ENCODE measurements at regions not wholly inside any gene's neighbourhood (a gene's known extent, or its start where the extent isn't known, plus 50 kb on each side); places are given as distances from the start of the nearest gene placed in this dataset.

DNA sequence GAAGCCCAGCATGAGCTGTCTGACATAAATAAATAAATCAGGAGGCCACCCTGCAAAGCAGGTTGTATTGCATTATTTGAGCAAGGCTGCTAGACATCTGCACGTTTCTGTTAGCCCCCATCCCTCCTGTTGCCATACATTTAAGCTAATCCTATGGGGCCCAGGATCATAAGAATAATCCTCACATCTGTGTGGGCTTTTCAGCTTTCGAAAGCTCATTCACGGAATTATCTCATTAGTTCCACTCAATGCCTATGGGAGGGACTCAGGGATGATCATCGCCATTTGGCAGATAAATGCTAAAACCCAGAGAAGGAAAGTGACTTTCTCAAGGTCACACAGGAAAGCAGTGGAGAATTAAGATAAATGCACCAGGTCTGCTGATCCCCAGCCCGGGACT, 123.4 kb downstream of the TLE3 start:
- 0 to 50% (median 31%) methylated on average over 1 to 5 of the region's 5 CpGs; no CpG with 5 or more reads in 1 of the 10 experiments for WGBS, 10 experiments
- Histone ChIP-seq H3K27ac (no peak overlapping the region), H3K4me1 (replicated peaks in 1 of 2) (peaks cover 28 to 43% of the 10 kb centered on the region in 2 donors), H3K4me3 (no peak overlapping the region)
- in situ Hi-C loops (cut with MboI; ENCODE audit: low pct_unique_long_range_greater_than_20kb in 2 of 9, low sequenced_read_pairs in 9 of 9, unreplicated experiment in 9 of 9) = no loop called here
- peak in 1 of 8 experiments; percentile 44 for ATAC-seq (replicated peaks in 6 of 8)

- 0 to 40% (median 20%) methylated on average over 1 to 6 of the region's 7 CpGs for WGBS, 10 experiments
- peak in 5 of 8 experiments; percentile 34 to 67 (median 57) for ATAC-seq (replicated peaks in 6 of 8)
- Histone ChIP-seq H3K4me3 (no peak overlapping the region), H3K27ac (no peak overlapping the region), H3K4me1 (replicated peaks in 1 of 2) (peaks cover 33 to 50% of the 10 kb centered on the region in 2 donors)
- in situ Hi-C loops (cut with MboI; ENCODE audit: low pct_unique_long_range_greater_than_20kb in 2 of 9, low sequenced_read_pairs in 9 of 9, unreplicated experiment in 9 of 9) = no loop called here
Observed at GRCh38 chr15:69976366-69976994, 121.2 kb downstream of the TLE3 start.

DNA sequence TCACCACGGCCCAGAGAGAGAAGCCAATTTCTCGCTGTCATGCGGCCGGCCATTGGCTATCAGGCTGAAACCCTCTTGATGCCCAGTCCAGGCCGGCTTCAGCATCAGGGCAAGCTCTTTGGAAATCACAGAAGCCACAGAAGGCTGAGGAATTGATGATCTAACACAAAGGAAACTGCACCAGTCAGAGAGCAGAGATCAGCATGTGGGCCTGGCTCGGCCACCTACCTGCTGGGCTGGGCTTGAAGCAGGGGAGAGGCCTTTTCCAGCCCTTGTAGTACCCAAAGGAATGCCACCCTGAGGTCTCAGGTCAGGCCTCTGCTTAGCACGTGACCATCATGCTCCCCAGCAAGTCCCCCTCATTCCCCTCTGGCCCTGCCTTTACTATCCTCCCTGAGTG, 119.1 kb downstream of the TLE3 start:
- H3K27ac ChIP-seq = no peak overlapping the region
- ATAC-seq (replicated peaks in 6 of 8) = peak in 3 of 8 experiments; percentile 17 to 30 (median 29)
- H3K4me1 ChIP-seq (replicated peaks in 1 of 2) = peaks cover 15 to 29% of the 10 kb centered on the region in 2 donors
- no peak overlapping the region for H3K4me3 ChIP-seq
- WGBS, 10 experiments = 50 to 100% (median 75%) methylated on average over 1 to 6 of the region's 7 CpGs; no CpG with 5 or more reads in 2 of the 10 experiments
- in situ Hi-C loops (cut with MboI; ENCODE audit: low pct_unique_long_range_greater_than_20kb in 2 of 9, low sequenced_read_pairs in 9 of 9, unreplicated experiment in 9 of 9) = no loop called here

- Histone ChIP-seq H3K27ac (no peak overlapping the region), H3K4me3 (no peak overlapping the region), H3K4me1 (replicated peaks in 1 of 2) (peaks cover 9 to 22% of the 10 kb centered on the region in 2 donors)
- 0 to 25% (median 15%) methylated on average over 3 to 5 of the region's 5 CpGs; no CpG with 5 or more reads in 4 of the 10 experiments for WGBS, 10 experiments
- in situ Hi-C loops (cut with MboI; ENCODE audit: low pct_unique_long_range_greater_than_20kb in 2 of 9, low sequenced_read_pairs in 9 of 9, unreplicated experiment in 9 of 9) = no loop called here
- ATAC-seq (replicated peaks in 6 of 8) = peak in 7 of 8 experiments; percentile 40 to 71 (median 59)
Observed at GRCh38 chr15:69979262-69979661, 118.5 kb downstream of the TLE3 start.

- no peak for ATAC-seq (replicated peaks in 6 of 8)
- in situ Hi-C loops (cut with MboI; ENCODE audit: low pct_unique_long_range_greater_than_20kb in 2 of 9, low sequenced_read_pairs in 9 of 9, unreplicated experiment in 9 of 9) = no loop called here
- Histone ChIP-seq H3K4me3 (no peak overlapping the region), H3K27ac (no peak overlapping the region), H3K4me1 (replicated peaks in 1 of 2) (peaks cover 8 to 20% of the 10 kb centered on the region in 2 donors)
- WGBS, 10 experiments = 40 to 100% (median 81%) methylated on average over 1 to 8 of the region's 8 CpGs; no CpG with 5 or more reads in 2 of the 10 experiments
Observed at GRCh38 chr15:69979783-69980182, 117.9 kb downstream of the TLE3 start.

- in situ Hi-C loops (cut with MboI; ENCODE audit: low pct_unique_long_range_greater_than_20kb in 2 of 9, low sequenced_read_pairs in 9 of 9, unreplicated experiment in 9 of 9) = no loop called here
Observed at GRCh38 chr15:69980341-69981059, 117.2 kb downstream of the TLE3 start.

DNA sequence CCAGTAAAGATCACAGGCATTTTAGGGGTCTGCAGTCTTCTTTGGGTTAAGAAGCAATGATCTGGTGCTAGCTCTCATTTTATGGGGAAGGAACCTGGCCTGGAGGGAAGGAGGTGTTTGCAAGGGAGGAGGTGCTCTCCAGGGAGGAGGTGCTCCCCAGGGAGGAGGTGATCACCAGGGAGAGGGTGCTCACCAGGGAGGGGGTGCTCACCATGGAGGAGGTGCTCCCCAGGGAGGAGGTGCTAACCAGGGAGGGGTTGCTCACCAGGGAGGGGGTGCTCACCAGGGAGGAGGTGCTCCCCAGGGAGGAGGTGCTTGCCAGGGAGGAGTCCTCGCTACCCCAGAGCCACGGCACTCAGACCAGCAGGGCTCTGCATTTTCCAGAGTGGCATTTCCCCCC, 115.7 kb downstream of the TLE3 start:
- H3K4me3 ChIP-seq = no peak overlapping the region
- no peak for ATAC-seq (replicated peaks in 6 of 8)
- WGBS, 10 experiments = 80 to 88% methylated on average over 1 to 2 of the region's 2 CpGs; no CpG with 5 or more reads in 8 of the 10 experiments
- H3K27ac ChIP-seq = no peak overlapping the region
- peaks cover 19 to 31% of the 10 kb centered on the region in 2 donors for H3K4me1 ChIP-seq (replicated peaks in 1 of 2)
- in situ Hi-C loops (cut with MboI; ENCODE audit: low pct_unique_long_range_greater_than_20kb in 2 of 9, low sequenced_read_pairs in 9 of 9, unreplicated experiment in 9 of 9) = no loop called here

More at GRCh38 chr15:69980341-69981059, 117.2 kb downstream of the TLE3 start:
- Histone ChIP-seq H3K27ac (no peak overlapping the region), H3K4me3 (no peak overlapping the region), H3K4me1 (replicated peaks in 1 of 2) (peaks cover 8 to 20% of the 10 kb centered on the region in 2 donors)
- 63 to 90% (median 73%) methylated on average over 1 to 7 of the region's 7 CpGs; no CpG with 5 or more reads in 2 of the 10 experiments for WGBS, 10 experiments
- ATAC-seq (replicated peaks in 6 of 8) = peak in 2 of 8 experiments; percentile 16 to 60

DNA sequence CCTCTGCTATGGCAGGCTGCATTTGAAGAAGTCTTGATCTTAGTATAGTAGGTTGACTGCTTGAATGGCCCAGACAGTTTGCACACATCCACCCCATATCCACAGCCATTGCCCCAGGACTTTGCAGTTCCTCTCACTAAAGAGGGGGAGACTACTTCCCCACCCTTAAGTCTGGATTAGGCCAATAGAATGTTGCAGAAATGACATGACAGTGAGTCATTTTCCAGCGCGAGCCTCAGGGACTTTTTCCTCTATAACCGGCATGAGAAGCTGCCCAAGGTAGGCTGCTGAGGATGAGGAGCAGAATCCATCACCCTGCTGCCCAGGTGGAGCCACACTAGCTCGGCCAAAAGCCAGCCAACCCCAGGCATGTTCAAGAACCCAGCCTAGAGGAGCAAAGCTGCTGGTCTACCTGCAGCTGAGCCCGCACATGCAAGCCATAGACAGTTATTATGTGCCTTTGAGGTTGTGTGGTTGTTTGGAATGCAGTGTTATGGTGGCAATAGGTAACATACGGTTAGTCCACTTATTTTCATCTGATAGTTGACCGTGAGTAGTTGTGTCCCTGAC, 113.9 kb downstream of the TLE3 start:
- 26 to 100% (median 81%) methylated on average over 2 to 4 of the region's 7 CpGs; no CpG with 5 or more reads in 1 of the 10 experiments for WGBS, 10 experiments
- Histone ChIP-seq H3K27ac (no peak overlapping the region), H3K4me3 (no peak overlapping the region), H3K4me1 (replicated peaks in 1 of 2) (peaks cover 37 to 40% of the 10 kb centered on the region in 2 donors)
- in situ Hi-C loops (cut with MboI; ENCODE audit: low pct_unique_long_range_greater_than_20kb in 2 of 9, low sequenced_read_pairs in 9 of 9, unreplicated experiment in 9 of 9) = no loop called here
- ATAC-seq (replicated peaks in 6 of 8) = no peak

DNA sequence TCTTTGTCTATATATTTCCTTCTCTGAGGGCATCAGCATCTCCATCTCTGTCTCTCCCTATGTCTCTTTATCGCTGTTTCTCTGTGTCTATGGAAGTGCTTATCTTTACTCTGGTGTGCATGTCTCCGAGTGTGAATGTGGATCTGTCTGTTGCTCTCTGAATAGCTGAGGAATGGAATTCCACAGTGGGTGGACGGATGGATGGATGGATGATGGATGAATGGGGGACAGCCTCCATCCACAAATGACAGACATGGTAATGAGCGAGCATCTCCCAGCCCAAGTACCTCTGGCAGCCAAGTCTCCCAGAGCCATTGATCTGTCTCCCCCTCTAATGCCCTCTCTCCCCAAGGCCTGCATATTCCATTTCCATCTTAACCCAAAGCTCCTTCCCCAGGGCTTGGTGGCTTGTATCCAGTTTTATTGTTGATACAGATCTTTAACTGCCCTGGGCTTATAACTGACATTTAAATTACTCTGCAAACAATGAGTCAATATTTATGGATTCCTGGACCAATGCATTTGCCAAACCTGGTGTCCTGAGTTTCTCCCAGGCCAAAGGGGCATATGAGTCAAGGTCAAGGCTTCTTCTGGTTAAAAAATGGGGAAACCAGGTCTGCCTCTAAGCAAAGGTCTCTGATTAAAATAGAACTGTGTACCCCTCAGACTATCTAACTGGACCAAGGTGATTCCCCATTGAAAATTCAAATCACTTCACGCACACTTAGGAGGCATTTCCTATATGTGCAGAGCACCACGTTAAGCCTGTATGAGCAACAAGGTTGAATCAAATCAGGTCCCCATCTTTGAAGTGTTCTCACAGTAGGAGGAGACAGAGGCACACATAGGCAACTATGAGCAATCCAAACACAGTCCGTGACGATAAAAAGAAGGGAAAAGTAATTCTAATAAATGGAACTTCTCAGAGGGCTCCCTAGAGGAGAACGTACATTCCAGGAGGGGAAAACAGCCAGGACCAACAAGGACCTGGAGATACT, 109.9 kb downstream of the TLE3 start:
- ATAC-seq (replicated peaks in 6 of 8) = peak in 2 of 8 experiments; percentile 45 to 79
- WGBS, 10 experiments = 65 to 97% (median 84%) methylated on average over 3 to 8 of the region's 9 CpGs
- Histone ChIP-seq H3K27ac (no peak overlapping the region), H3K4me3 (no peak overlapping the region), H3K4me1 (replicated peaks in 1 of 2) (peaks cover 56 to 59% of the 10 kb centered on the region in 2 donors)
- in situ Hi-C loops (cut with MboI; ENCODE audit: low pct_unique_long_range_greater_than_20kb in 2 of 9, low sequenced_read_pairs in 9 of 9, unreplicated experiment in 9 of 9) = no loop called here

DNA sequence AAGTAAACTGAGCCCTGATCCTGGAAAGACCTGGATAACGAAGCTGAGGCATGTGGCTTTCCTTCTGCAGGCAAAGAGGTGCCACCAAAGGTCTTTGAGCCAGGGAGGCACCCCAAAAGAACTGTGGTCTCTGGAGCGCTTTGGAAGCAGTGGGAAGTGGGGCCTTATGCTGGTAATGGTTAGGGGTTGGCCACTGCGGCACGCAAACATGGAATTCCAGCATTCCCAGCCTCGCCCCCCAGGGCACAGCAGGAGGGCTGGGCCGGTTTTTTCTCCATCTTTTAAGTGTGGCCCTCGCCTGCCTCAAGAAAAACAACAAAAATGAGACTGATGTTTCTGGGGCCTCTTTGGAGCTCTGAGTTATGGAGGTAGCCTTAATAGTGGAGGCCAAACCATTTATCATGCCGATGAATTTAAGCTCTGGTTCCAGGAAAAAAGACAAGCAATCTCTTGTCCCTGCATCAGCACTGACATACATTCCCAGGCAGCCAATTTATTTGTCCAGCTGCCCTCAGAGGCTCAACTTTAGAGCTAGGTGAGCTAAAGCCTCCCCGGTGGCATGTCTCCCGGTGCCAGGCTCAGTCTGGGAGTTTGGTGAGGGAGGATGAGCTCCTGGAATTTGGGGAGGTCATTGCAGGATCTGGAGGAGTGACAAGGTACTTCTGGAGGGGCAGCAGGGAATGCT, 109.0 kb downstream of the TLE3 start:
- H3K4me3 ChIP-seq = no peak overlapping the region
- no peak for ATAC-seq (replicated peaks in 6 of 8)
- WGBS, 10 experiments = 60 to 100% (median 86%) methylated on average over 1 to 4 of the region's 10 CpGs; no CpG with 5 or more reads in 3 of the 10 experiments
- no peak overlapping the region for H3K27ac ChIP-seq
- peaks cover 56 to 59% of the 10 kb centered on the region in 2 donors for H3K4me1 ChIP-seq (replicated peaks in 1 of 2)
- in situ Hi-C loops (cut with MboI; ENCODE audit: low pct_unique_long_range_greater_than_20kb in 2 of 9, low sequenced_read_pairs in 9 of 9, unreplicated experiment in 9 of 9) = no loop called here

- ATAC-seq (replicated peaks in 6 of 8) = peak in 5 of 8 experiments; percentile 56 to 84 (median 83)
- H3K4me3 ChIP-seq = no peak overlapping the region
- peak overlapping the region; percentile 58 to 68 for H3K27ac ChIP-seq
- WGBS, 10 experiments = 0 to 87% (median 33%) methylated on average over 1 to 3 of the region's 20 CpGs; no CpG with 5 or more reads in 4 of the 10 experiments
- in situ Hi-C loops (cut with MboI; ENCODE audit: low pct_unique_long_range_greater_than_20kb in 2 of 9, low sequenced_read_pairs in 9 of 9, unreplicated experiment in 9 of 9) = no loop called here
- peaks cover 56 to 59% of the 10 kb centered on the region in 2 donors for H3K4me1 ChIP-seq (replicated peaks in 1 of 2)
Observed at GRCh38 chr15:69990566-69991421, 106.9 kb downstream of the TLE3 start.
